KMS-11 (cell line): ENCODE measurements at regions not wholly inside any gene's neighbourhood (a gene's known extent, or its start where the extent isn't known, plus 50 kb on each side); places are given as distances from the start of the nearest gene placed in this dataset.

ENCODE experiments used
- H2AFZ ChIP-seq: fragments of 200-600 bp; sonication (generic); 2 replicates; pipeline ENCODE4 v1.6.1; 2016; ENCODE audit warnings: antibody characterized with exemption, mixed run types, low read depth
- H3K27ac ChIP-seq: fragments of 200-600 bp; sonication (generic); 2 replicates; pipeline ENCODE4 v1.6.1; 2016; ENCODE audit warnings: mild to moderate bottlenecking, mixed run types
- H3K27me3 ChIP-seq: fragments of 200-600 bp; sonication (generic); 2 replicates; pipeline ENCODE4 v1.6.1; 2017; ENCODE audit warnings: mild to moderate bottlenecking, low read depth, mixed run types, moderate library complexity; ENCODE audit not compliant: insufficient read depth
- H3K36me3 ChIP-seq: fragments of 200-600 bp; sonication (generic); 2 replicates; pipeline ENCODE4 v1.6.1; 2017; ENCODE audit warnings: mild to moderate bottlenecking, mixed run types; ENCODE audit not compliant: insufficient read depth
- H3K4me1 ChIP-seq: fragments of 200-600 bp; sonication (generic); 2 replicates; pipeline ENCODE4 v1.6.1; 2016; ENCODE audit warnings: mild to moderate bottlenecking, low read depth, mixed run types; ENCODE audit not compliant: poor library complexity, severe bottlenecking
- H3K4me2 ChIP-seq: fragments of 200-600 bp; sonication (generic); 2 replicates; pipeline ENCODE4 v1.7.0; 2016; ENCODE audit warnings: mild to moderate bottlenecking, mixed run types
- H3K4me3 ChIP-seq: fragments of 200-600 bp; sonication (generic); IDR thresholded peaks from 2 replicates; pipeline ENCODE4 v1.6.1; 2017; ENCODE audit warnings: low read depth, low read length, mixed read lengths; ENCODE audit not compliant: insufficient read depth
- H3K79me2 ChIP-seq: fragments of 200-600 bp; sonication (generic); 2 replicates; pipeline ENCODE4 v1.6.1; 2016; ENCODE audit warnings: low read depth, mixed run types; ENCODE audit not compliant: insufficient read depth
- H3K9ac ChIP-seq: fragments of 200-600 bp; sonication (generic); 2 replicates; pipeline ENCODE4 v1.6.1; 2016; ENCODE audit warnings: mild to moderate bottlenecking, mixed run types
- H4K20me1 ChIP-seq: fragments of 200-600 bp; sonication (generic); 2 replicates; pipeline ENCODE4 v1.6.1; 2016; ENCODE audit warnings: mild to moderate bottlenecking, mixed run types; ENCODE audit not compliant: insufficient read depth
- CTCF ChIP-seq: fragments of 200-600 bp; sonication (generic); conservative IDR thresholded peaks from 2 replicates; pipeline ENCODE4 v1.6.1; 2017; ENCODE audit warnings: low read depth, mild to moderate bottlenecking, antibody characterized with exemption, low read length, moderate library complexity, mixed read lengths

- Histone ChIP-seq H3K4me2 (no peak overlapping the region), H3K36me3 (no peaks in the 10 kb centered on the region), H3K27me3 (no peaks in the 10 kb centered on the region), H4K20me1 (no peaks in the 10 kb centered on the region), H3K4me3 (no peak overlapping the region), H3K4me1 (no peaks in the 10 kb centered on the region), H3K9ac (no peak overlapping the region), H2AFZ (no peak overlapping the region), H3K27ac (no peak overlapping the region), H3K79me2 (no peaks in the 10 kb centered on the region)
- no peak for TF ChIP-seq CTCF
Observed at GRCh38 chr19:27694361-27695055, 1518.4 kb downstream of the UQCRFS1 start.

GRCh38 chr19:27691991-27692390 lies 1521.0 kb downstream of the UQCRFS1 start:
- TF ChIP-seq CTCF: no peak
- Histone ChIP-seq H2AFZ (no peak overlapping the region), H3K79me2 (no peaks in the 10 kb centered on the region), H3K27me3 (no peaks in the 10 kb centered on the region), H3K9ac (no peak overlapping the region), H3K4me3 (no peak overlapping the region), H3K36me3 (no peaks in the 10 kb centered on the region), H3K4me1 (no peaks in the 10 kb centered on the region), H4K20me1 (no peaks in the 10 kb centered on the region), H3K27ac (no peak overlapping the region), H3K4me2 (no peak overlapping the region)

- TF ChIP-seq CTCF: no peak
- no peaks in the 10 kb centered on the region for H4K20me1 ChIP-seq
- no peaks in the 10 kb centered on the region for H3K4me1 ChIP-seq
- H3K9ac ChIP-seq: no peak overlapping the region
- H3K4me2 ChIP-seq: no peak overlapping the region
- H2AFZ ChIP-seq: no peak overlapping the region
- H3K36me3 ChIP-seq: no peaks in the 10 kb centered on the region
- no peak overlapping the region for H3K27ac ChIP-seq
- no peaks in the 10 kb centered on the region for H3K27me3 ChIP-seq
- H3K4me3 ChIP-seq: no peak overlapping the region
- H3K79me2 ChIP-seq: no peaks in the 10 kb centered on the region
Observed at GRCh38 chr19:27689734-27690241, 1523.2 kb downstream of the UQCRFS1 start.

- Histone ChIP-seq H3K36me3 (no peaks in the 10 kb centered on the region), H3K27me3 (no peaks in the 10 kb centered on the region)
- no peak for TF ChIP-seq CTCF
Observed at GRCh38 chr19:27684293-27684692, 1528.7 kb downstream of the UQCRFS1 start.

More at GRCh38 chr19:27684293-27684692, 1528.7 kb downstream of the UQCRFS1 start:
- Histone ChIP-seq H3K9ac (no peak overlapping the region), H3K4me2 (no peak overlapping the region), H3K4me1 (no peaks in the 10 kb centered on the region), H3K27ac (no peak overlapping the region), H2AFZ (no peak overlapping the region), H4K20me1 (no peaks in the 10 kb centered on the region), H3K4me3 (no peak overlapping the region), H3K79me2 (no peaks in the 10 kb centered on the region)
